ENCODE measurements at regions not wholly inside any gene's neighbourhood (a gene's known extent, or its start where the extent isn't known, plus 50 kb on each side); places are given as distances from the start of the nearest gene placed in this dataset.

DNA sequence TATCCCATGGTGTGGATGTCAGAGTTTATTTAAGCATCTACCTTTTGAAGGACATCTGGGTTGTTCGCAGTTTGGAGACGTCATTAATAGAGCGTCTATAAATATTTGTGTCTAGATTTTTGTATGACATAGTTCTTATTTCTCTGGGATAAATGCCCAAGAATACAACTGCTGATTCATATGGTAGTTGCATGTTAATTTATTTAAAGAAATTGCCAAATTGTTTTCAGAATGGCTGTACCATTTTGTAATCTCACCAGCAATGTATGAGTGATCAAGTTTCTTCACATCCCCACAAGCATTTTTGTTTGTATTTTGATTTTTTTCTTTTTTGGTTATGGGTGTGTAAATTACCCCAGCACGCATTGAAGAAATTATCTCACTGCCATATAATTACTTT is 656.9 kb downstream of the NTRK3 start:
- Mint-ChIP-seq H3K27me3 (no peaks in the 10 kb centered on the region), H3K4me3 (no peak overlapping the region), H3K36me3 (ENCODE audit: low read depth) (no peaks in the 10 kb centered on the region), H3K9me3 (no peaks in the 10 kb centered on the region), H3K27ac (no peak overlapping the region), H3K4me1 (ENCODE audit: low read depth) (peaks cover 19% of the 10 kb centered on the region)
- no peak for DNase-seq

DNA sequence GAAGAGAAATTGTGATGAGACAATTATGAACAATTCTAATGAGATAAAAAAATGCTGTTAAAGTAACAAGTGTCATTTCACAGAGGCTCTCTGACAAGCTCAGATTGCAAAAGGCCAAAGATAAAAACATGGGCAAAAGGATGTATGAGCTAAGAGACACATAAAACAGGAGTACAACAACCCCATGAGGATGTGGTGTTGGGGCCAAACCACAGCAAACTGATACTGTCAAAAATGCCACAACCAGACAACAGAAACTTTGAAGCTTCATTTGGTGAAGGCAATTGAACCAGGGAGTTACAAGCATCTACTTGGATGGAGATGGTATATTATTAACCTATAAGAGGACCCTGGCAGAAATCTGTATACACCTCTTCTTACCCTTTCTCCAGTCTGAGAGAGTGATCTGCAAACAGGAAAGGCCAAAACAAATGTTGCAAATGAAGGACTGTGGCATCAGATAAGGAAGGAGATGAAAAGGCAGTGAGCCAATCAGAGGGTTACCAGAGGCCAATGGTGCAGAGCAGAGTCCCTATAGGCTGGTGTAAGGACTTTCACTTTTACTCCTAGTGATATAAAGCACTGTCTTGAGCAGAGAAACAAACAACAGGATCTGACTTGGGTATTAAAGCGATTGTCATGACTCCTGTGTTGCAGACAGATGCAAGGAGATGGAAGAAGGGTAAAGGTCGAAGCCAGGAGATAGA is 659.0 kb downstream of the NTRK3 start:
- H3K27me3 Mint-ChIP-seq = no peaks in the 10 kb centered on the region
- no peak for DNase-seq
- no peaks in the 10 kb centered on the region for H3K36me3 Mint-ChIP-seq (ENCODE audit: low read depth)
- H3K4me1 Mint-ChIP-seq (ENCODE audit: low read depth) = peaks cover 22% of the 10 kb centered on the region
- peak overlapping the region; percentile 61 for H3K27ac Mint-ChIP-seq
- H3K4me3 Mint-ChIP-seq = no peak overlapping the region
- peaks cover 6% of the 10 kb centered on the region for H3K9me3 Mint-ChIP-seq

- Mint-ChIP-seq H3K4me3 (no peak overlapping the region), H3K27ac (no peak overlapping the region), H3K27me3 (no peaks in the 10 kb centered on the region)
Observed at GRCh38 chr15:87591582-87591981, 665.0 kb downstream of the NTRK3 start.

GRCh38 chr15:87591042-87591441 is 665.5 kb downstream of the NTRK3 start:
- Mint-ChIP-seq H3K27ac (no peak overlapping the region), H3K4me3 (no peak overlapping the region), H3K4me1 (ENCODE audit: low read depth) (peaks cover 3% of the 10 kb centered on the region), H3K27me3 (no peaks in the 10 kb centered on the region), H3K36me3 (ENCODE audit: low read depth) (no peaks in the 10 kb centered on the region), H3K9me3 (peaks cover 6% of the 10 kb centered on the region)
- no peak for DNase-seq

More at GRCh38 chr15:87591582-87591981, 665.0 kb downstream of the NTRK3 start:
- H3K36me3 Mint-ChIP-seq (ENCODE audit: low read depth) = no peaks in the 10 kb centered on the region
- no peak for DNase-seq
- peaks cover 6% of the 10 kb centered on the region for H3K9me3 Mint-ChIP-seq
- peaks cover 3% of the 10 kb centered on the region for H3K4me1 Mint-ChIP-seq (ENCODE audit: low read depth)

DNA sequence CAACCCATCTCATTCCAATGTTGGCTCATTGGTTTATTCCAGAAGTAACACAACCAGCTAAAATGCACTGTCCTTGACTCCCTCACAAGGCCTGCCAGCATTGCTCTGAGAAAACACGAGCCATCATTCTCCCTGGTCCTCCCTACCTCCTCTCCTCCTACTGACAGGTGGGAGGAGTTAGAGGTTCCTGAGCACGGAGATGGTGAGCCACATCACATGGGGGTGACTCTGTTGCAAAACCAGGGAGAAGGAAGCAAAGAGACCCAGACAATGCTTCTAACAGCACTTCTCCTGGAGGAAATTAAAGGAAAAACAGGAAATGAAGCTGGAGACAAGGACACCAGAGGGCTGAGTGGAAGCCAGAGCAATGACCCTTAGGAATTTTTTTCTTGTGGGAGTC is 667.4 kb downstream of the NTRK3 start:
- peaks cover 6% of the 10 kb centered on the region for H3K9me3 Mint-ChIP-seq
- H3K36me3 Mint-ChIP-seq (ENCODE audit: low read depth) = no peaks in the 10 kb centered on the region
- no peak for DNase-seq
- H3K27me3 Mint-ChIP-seq = no peaks in the 10 kb centered on the region
- peaks cover under 1% of the 10 kb centered on the region for H3K4me1 Mint-ChIP-seq (ENCODE audit: low read depth)
- no peak overlapping the region for H3K4me3 Mint-ChIP-seq
- H3K27ac Mint-ChIP-seq = no peak overlapping the region

GRCh38 chr15:87582169-87582568 is 674.4 kb downstream of the NTRK3 start:
- Mint-ChIP-seq H3K27ac (no peak overlapping the region), H3K4me3 (no peak overlapping the region), H3K27me3 (no peaks in the 10 kb centered on the region), H3K4me1 (ENCODE audit: low read depth) (no peaks in the 10 kb centered on the region), H3K9me3 (no peaks in the 10 kb centered on the region), H3K36me3 (ENCODE audit: low read depth) (no peaks in the 10 kb centered on the region)
- no peak for DNase-seq

GRCh38 chr15:87579537-87579936 is 677.0 kb downstream of the NTRK3 start:
- no peak for DNase-seq
- no peak overlapping the region for H3K4me3 Mint-ChIP-seq
- H3K27ac Mint-ChIP-seq = no peak overlapping the region
- H3K36me3 Mint-ChIP-seq (ENCODE audit: low read depth) = no peaks in the 10 kb centered on the region
- no peaks in the 10 kb centered on the region for H3K9me3 Mint-ChIP-seq
- H3K27me3 Mint-ChIP-seq = no peaks in the 10 kb centered on the region
- H3K4me1 Mint-ChIP-seq (ENCODE audit: low read depth) = no peaks in the 10 kb centered on the region

- H3K27me3 Mint-ChIP-seq = no peaks in the 10 kb centered on the region
- no peaks in the 10 kb centered on the region for H3K4me1 Mint-ChIP-seq (ENCODE audit: low read depth)
- H3K9me3 Mint-ChIP-seq = no peaks in the 10 kb centered on the region
- H3K36me3 Mint-ChIP-seq (ENCODE audit: low read depth) = no peaks in the 10 kb centered on the region
- H3K27ac Mint-ChIP-seq = no peak overlapping the region
- no peak overlapping the region for H3K4me3 Mint-ChIP-seq
- no peak for DNase-seq
Observed at GRCh38 chr15:87578776-87579175, 677.8 kb downstream of the NTRK3 start.

DNA sequence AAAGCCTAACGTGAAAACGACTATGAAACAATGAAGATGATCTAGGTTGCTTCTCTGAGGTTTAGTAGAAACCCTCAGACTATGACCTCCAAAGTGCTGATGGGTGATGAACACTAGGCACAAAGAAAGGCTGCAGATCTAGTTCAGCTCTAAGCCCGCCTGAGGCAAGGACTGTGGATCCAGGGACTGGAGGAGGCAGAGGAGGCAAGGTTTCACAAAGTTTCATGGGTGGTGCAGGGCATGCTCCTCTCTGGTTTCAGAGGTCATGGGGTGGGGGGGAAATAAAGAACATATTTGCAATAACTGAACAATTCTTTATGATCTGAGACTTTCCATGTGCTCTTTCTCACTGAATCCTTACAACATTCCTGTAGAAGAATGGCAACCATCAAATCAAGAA is 679.2 kb downstream of the NTRK3 start:
- no peaks in the 10 kb centered on the region for H3K4me1 Mint-ChIP-seq (ENCODE audit: low read depth)
- H3K9me3 Mint-ChIP-seq = no peaks in the 10 kb centered on the region
- DNase-seq = no peak
- H3K36me3 Mint-ChIP-seq (ENCODE audit: low read depth) = no peaks in the 10 kb centered on the region
- no peaks in the 10 kb centered on the region for H3K27me3 Mint-ChIP-seq
- no peak overlapping the region for H3K4me3 Mint-ChIP-seq
- no peak overlapping the region for H3K27ac Mint-ChIP-seq

- Mint-ChIP-seq H3K36me3 (ENCODE audit: low read depth) (no peaks in the 10 kb centered on the region), H3K4me3 (no peak overlapping the region), H3K4me1 (ENCODE audit: low read depth) (no peaks in the 10 kb centered on the region)
Observed at GRCh38 chr15:87576486-87577176, 679.9 kb downstream of the NTRK3 start.

GRCh38 chr15:87575896-87576473 is 680.6 kb downstream of the NTRK3 start:
- Mint-ChIP-seq H3K36me3 (ENCODE audit: low read depth) (no peaks in the 10 kb centered on the region), H3K4me3 (no peak overlapping the region), H3K9me3 (no peaks in the 10 kb centered on the region), H3K4me1 (ENCODE audit: low read depth) (no peaks in the 10 kb centered on the region), H3K27me3 (peaks cover 7% of the 10 kb centered on the region), H3K27ac (no peak overlapping the region)
- no peak for DNase-seq

More at GRCh38 chr15:87576486-87577176, 679.9 kb downstream of the NTRK3 start:
- DNase-seq = no peak
- H3K27ac Mint-ChIP-seq = no peak overlapping the region
- peaks cover 5% of the 10 kb centered on the region for H3K27me3 Mint-ChIP-seq
- H3K9me3 Mint-ChIP-seq = no peaks in the 10 kb centered on the region

- no peaks in the 10 kb centered on the region for H3K36me3 Mint-ChIP-seq (ENCODE audit: low read depth)
- DNase-seq = no peak
- no peak overlapping the region for H3K4me3 Mint-ChIP-seq
- no peak overlapping the region for H3K27ac Mint-ChIP-seq
- no peaks in the 10 kb centered on the region for H3K9me3 Mint-ChIP-seq
- H3K4me1 Mint-ChIP-seq (ENCODE audit: low read depth) = peaks cover 13% of the 10 kb centered on the region
- peaks cover 7% of the 10 kb centered on the region for H3K27me3 Mint-ChIP-seq
Observed at GRCh38 chr15:87573534-87573933, 683.0 kb downstream of the NTRK3 start.

- no peak for DNase-seq
- H3K36me3 Mint-ChIP-seq (ENCODE audit: low read depth) = no peaks in the 10 kb centered on the region
- H3K27ac Mint-ChIP-seq = no peak overlapping the region
- peaks cover 7% of the 10 kb centered on the region for H3K27me3 Mint-ChIP-seq
- peaks cover 13% of the 10 kb centered on the region for H3K4me1 Mint-ChIP-seq (ENCODE audit: low read depth)
- no peaks in the 10 kb centered on the region for H3K9me3 Mint-ChIP-seq
- H3K4me3 Mint-ChIP-seq = no peak overlapping the region
Observed at GRCh38 chr15:87573039-87573438, 683.5 kb downstream of the NTRK3 start.

DNA sequence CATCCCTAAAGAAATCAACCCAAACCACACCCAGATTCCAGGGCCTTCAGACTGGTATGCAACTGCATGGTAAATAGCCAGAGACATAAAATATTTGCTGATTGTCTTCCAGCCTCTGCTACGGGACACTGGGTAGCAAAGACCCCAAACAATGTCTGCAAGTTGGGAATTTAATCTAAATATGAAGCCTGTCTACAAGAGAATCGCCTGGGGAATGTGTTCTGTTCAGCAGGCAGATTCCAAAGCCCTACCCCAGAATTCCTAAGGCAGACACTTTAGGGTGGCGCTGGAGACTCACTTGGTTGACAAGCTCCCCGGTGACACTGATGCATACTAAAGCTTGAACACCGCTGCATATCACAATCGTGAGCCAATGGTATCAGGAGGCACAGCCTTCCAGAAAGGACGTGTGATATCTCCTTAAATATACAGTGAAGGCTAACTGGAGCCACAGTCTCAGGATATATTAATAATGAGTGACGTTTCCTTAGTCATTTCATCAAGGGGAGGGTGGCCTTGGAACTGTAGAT is 684.1 kb downstream of the NTRK3 start:
- no peaks in the 10 kb centered on the region for H3K36me3 Mint-ChIP-seq (ENCODE audit: low read depth)
- no peak overlapping the region for H3K4me3 Mint-ChIP-seq
- no peak for DNase-seq
- peaks cover 7% of the 10 kb centered on the region for H3K27me3 Mint-ChIP-seq
- H3K27ac Mint-ChIP-seq = no peak overlapping the region
- H3K9me3 Mint-ChIP-seq = no peaks in the 10 kb centered on the region
- peaks cover 13% of the 10 kb centered on the region for H3K4me1 Mint-ChIP-seq (ENCODE audit: low read depth)

GRCh38 chr15:87570206-87570605 is 686.3 kb downstream of the NTRK3 start:
- no peaks in the 10 kb centered on the region for H3K36me3 Mint-ChIP-seq (ENCODE audit: low read depth)
- peaks cover 13% of the 10 kb centered on the region for H3K4me1 Mint-ChIP-seq (ENCODE audit: low read depth)
- H3K27me3 Mint-ChIP-seq = peaks cover 7% of the 10 kb centered on the region
- DNase-seq = no peak
- no peak overlapping the region for H3K4me3 Mint-ChIP-seq
- H3K9me3 Mint-ChIP-seq = no peaks in the 10 kb centered on the region
- no peak overlapping the region for H3K27ac Mint-ChIP-seq
